ENCODE measurements at regions not wholly inside any gene's neighbourhood (a gene's known extent, or its start where the extent isn't known, plus 50 kb on each side); places are given as distances from the start of the nearest gene placed in this dataset.
A peak's percentile ranks its signal among the peaks of the same experiment; 100 is the strongest.

DNA sequence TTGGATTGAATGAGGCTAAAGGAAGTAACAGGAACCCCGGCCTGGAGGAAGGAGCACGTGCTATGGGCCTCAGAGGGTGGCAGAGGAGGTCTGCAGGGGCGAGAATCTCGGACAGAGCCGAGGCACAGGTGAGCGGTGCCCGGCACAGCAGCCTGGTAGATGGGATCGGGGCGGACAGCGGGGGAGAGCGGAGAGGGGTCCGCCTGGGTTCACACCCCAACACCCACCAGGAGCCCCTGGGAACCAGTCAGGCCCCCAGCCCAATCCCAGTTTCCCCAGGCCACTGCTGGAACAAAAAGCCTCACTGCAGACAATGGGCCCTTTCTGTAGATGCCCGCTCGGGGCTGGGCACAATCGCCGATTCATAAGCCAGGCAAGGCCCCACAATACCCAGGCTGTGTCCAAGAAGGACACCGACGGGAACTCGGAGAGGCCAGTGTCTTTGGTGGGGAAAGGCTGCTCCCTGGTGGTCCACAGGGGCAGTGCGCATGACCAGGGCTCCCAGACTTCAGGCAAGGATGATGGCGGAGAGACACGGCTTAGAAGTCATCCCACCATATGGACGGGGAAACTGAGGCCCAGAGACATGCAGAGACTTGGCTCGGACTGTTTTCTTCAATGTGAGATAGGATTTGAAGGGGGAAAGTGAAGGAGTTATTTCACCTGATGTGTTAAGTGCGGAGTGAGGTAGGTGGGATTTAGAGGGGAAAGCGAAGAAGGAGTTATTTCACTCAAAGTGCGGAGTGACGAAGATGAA lies 106.9 kb upstream of the GPR26 start:
- DNase-seq (ENCODE audit: extremely low spot score): peak; percentile 91
- POLR2A ChIA-PET: no interaction called here
- CTCF ChIA-PET: no interaction called here
- TF ChIP-seq ELF4 (IDR thresholded peaks at IDR 0.05) (no peak), FOXK2 (IDR thresholded peaks at IDR 0.05) (no peak), FOXA1 (IDR thresholded peaks at IDR 0.05) (no peak)

- ChIA-PET CTCF (interaction anchor here (0.8 kb wide), 1 partner anchor 517 kb away, joined by 3 read pairs; no protein-coding TSS in a partner anchor), POLR2A (no interaction called here)
- no peak for DNase-seq (ENCODE audit: extremely low spot score)
- no peak for TF ChIP-seq FOXM1 (IDR thresholded peaks at IDR 0.05; ENCODE audit: borderline replicate concordance)
Measured at GRCh38 chr10:123559823-123560092, 106.4 kb upstream of the GPR26 start.

GRCh38 chr10:123560301-123561140 lies 105.6 kb upstream of the GPR26 start:
- ChIA-PET POLR2A (no interaction called here), CTCF (interaction anchor here (0.8 kb wide), 1 partner anchor 517 kb away, joined by 3 read pairs; no protein-coding TSS in a partner anchor)
- DNase-seq (ENCODE audit: extremely low spot score): no peak
- TF ChIP-seq HDGF (IDR thresholded peaks at IDR 0.05; ENCODE audit: borderline replicate concordance): no peak
- no peak for TF ChIP-seq ARNT (IDR thresholded peaks at IDR 0.05)
- TF ChIP-seq FOXM1 (IDR thresholded peaks at IDR 0.05; ENCODE audit: borderline replicate concordance): no peak
- TF ChIP-seq L3MBTL2 (conservative IDR thresholded peaks at IDR 0.05): no peak

DNA sequence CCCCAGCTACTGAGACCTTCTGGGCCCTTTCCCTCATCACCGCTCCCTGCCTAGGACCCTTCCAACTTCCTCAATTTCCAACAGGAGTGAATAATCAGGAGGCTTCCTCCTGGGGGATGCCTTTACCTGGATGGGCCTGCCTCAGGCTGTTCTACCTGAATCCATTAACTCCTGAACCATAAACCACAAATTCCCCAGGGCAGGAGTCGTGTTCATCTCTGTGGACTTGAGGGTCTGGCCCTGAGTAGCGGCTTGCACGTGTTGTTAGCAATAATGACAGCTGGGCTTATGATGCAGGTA lies 105.1 kb upstream of the GPR26 start:
- TF ChIP-seq FOXK2 (IDR thresholded peaks at IDR 0.05) (no peak), NFRKB (IDR thresholded peaks at IDR 0.05) (no peak), ELF4 (IDR thresholded peaks at IDR 0.05) (no peak), FOXM1 (IDR thresholded peaks at IDR 0.05; ENCODE audit: borderline replicate concordance) (no peak), SUZ12 (IDR thresholded peaks at IDR 0.05) (no peak), PKNOX1 (IDR thresholded peaks at IDR 0.05) (no peak), LEF1 (IDR thresholded peaks at IDR 0.05; ENCODE audit: borderline replicate concordance) (no peak), BHLHE40 (IDR thresholded peaks at IDR 0.05; ENCODE audit: borderline replicate concordance) (no peak), HDGF (IDR thresholded peaks at IDR 0.05; ENCODE audit: borderline replicate concordance) (no peak), SP1 (IDR thresholded peaks at IDR 0.05) (no peak), ZNF384 (IDR thresholded peaks at IDR 0.05) (no peak), FOXA1 (IDR thresholded peaks at IDR 0.05) (no peak), ARNT (IDR thresholded peaks at IDR 0.05) (no peak), TARDBP (IDR thresholded peaks at IDR 0.05) (no peak), L3MBTL2 (conservative IDR thresholded peaks at IDR 0.05) (no peak), CTBP1 (IDR thresholded peaks at IDR 0.05; ENCODE audit: borderline replicate concordance) (no peak)
- POLR2A ChIA-PET: no interaction called here
- no peak for DNase-seq (ENCODE audit: extremely low spot score)
- CTCF ChIA-PET: no interaction called here

DNA sequence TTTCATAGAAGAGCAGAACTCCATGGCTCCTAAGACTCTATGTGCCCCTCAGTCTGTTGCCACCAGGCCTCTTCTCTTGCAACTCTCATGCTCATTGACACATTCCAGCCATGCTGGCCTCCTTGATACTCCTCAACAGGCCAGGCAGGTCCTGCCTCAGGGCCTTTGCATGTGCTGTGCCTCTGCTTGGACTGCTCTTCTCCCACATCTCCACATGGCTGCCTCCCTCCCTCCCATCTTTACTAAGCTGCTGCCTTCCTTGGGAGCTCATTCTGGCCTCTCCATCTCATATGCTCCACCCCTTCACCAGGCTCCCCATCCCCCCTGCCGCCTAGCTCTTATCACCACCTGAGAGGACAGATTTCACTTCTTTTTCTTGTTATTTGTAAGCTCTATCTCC lies 103.8 kb upstream of the GPR26 start:
- CTCF ChIA-PET: interaction anchor here (1.5 kb wide), 1 partner anchor 519 kb away, joined by 3 read pairs; no protein-coding TSS in a partner anchor
- TF ChIP-seq HDGF (IDR thresholded peaks at IDR 0.05; ENCODE audit: borderline replicate concordance) (no peak), NFRKB (IDR thresholded peaks at IDR 0.05) (no peak), L3MBTL2 (conservative IDR thresholded peaks at IDR 0.05) (no peak), FOXK2 (IDR thresholded peaks at IDR 0.05) (no peak), FOXA1 (IDR thresholded peaks at IDR 0.05) (no peak), SUZ12 (IDR thresholded peaks at IDR 0.05) (no peak), SP1 (IDR thresholded peaks at IDR 0.05) (no peak)
- DNase-seq (ENCODE audit: extremely low spot score): no peak
- POLR2A ChIA-PET: no interaction called here

- ChIA-PET CTCF (interaction anchor here (1.5 kb wide), 1 partner anchor 520 kb away, joined by 3 read pairs; no protein-coding TSS in a partner anchor), POLR2A (no interaction called here)
- TF ChIP-seq FOXM1 (IDR thresholded peaks at IDR 0.05; ENCODE audit: borderline replicate concordance): no peak
- TF ChIP-seq PKNOX1 (IDR thresholded peaks at IDR 0.05): no peak
- no peak for TF ChIP-seq CTBP1 (IDR thresholded peaks at IDR 0.05; ENCODE audit: borderline replicate concordance)
- TF ChIP-seq FOXK2 (IDR thresholded peaks at IDR 0.05): no peak
- TF ChIP-seq ARNT (IDR thresholded peaks at IDR 0.05): no peak
- no peak for TF ChIP-seq ZNF384 (IDR thresholded peaks at IDR 0.05)
- no peak for TF ChIP-seq L3MBTL2 (conservative IDR thresholded peaks at IDR 0.05)
- no peak for DNase-seq (ENCODE audit: extremely low spot score)
Measured at GRCh38 chr10:123562811-123563580, 103.2 kb upstream of the GPR26 start.

GRCh38 chr10:123563581-123563855 lies 102.6 kb upstream of the GPR26 start:
- ChIA-PET CTCF (interaction anchor here (0.6 kb wide), 1 partner anchor 363 kb away, joined by 3 read pairs; no protein-coding TSS in a partner anchor), POLR2A (no interaction called here)
- no peak for DNase-seq (ENCODE audit: extremely low spot score)
- TF ChIP-seq SP1 (IDR thresholded peaks at IDR 0.05) (no peak), L3MBTL2 (conservative IDR thresholded peaks at IDR 0.05) (no peak), ZNF384 (IDR thresholded peaks at IDR 0.05) (no peak), PKNOX1 (IDR thresholded peaks at IDR 0.05) (no peak), BHLHE40 (IDR thresholded peaks at IDR 0.05; ENCODE audit: borderline replicate concordance) (no peak), FOXA1 (IDR thresholded peaks at IDR 0.05) (no peak), FOXM1 (IDR thresholded peaks at IDR 0.05; ENCODE audit: borderline replicate concordance) (no peak), ARNT (IDR thresholded peaks at IDR 0.05) (no peak), FOXK2 (IDR thresholded peaks at IDR 0.05) (no peak), LEF1 (IDR thresholded peaks at IDR 0.05; ENCODE audit: borderline replicate concordance) (no peak), ELF4 (IDR thresholded peaks at IDR 0.05) (no peak)

Data from HEK293T (cell line).